ENCODE measurements at regions not wholly inside any gene's neighbourhood (a gene's known extent, or its start where the extent isn't known, plus 50 kb on each side); places are given as distances from the start of the nearest gene placed in this dataset.
"Not testable (repeated sequence)": the region's sequence is repeated elsewhere in the genome, so short reads cannot be mapped to it uniquely, and the experiment has no call there.

GRCh38 chr12:114616081-114616480 is 67.9 kb downstream of the TBX3 start:
- no peak for FAIRE-seq
- no peak for DNase-seq (ENCODE audit: low spot score)

- no peak for FAIRE-seq
- no peak for DNase-seq (ENCODE audit: low spot score)
These were observed 69.9 kb downstream of the TBX3 start for GRCh38 chr12:114614040-114614439.

GRCh38 chr12:114612062-114612461 is 71.9 kb downstream of the TBX3 start:
- FAIRE-seq (no peak), DNase-seq (ENCODE audit: low spot score) (no peak)

- no peak for FAIRE-seq
- no peak for DNase-seq (ENCODE audit: low spot score)
These were observed 72.6 kb downstream of the TBX3 start for GRCh38 chr12:114611145-114612018.

- DNase-seq (ENCODE audit: low spot score) = no peak
- FAIRE-seq = no peak
These were observed 75.5 kb downstream of the TBX3 start for GRCh38 chr12:114608509-114608908.

- DNase-seq (ENCODE audit: low spot score) (no peak), FAIRE-seq (no peak)
These were observed 78.1 kb downstream of the TBX3 start for GRCh38 chr12:114605918-114606317.

GRCh38 chr12:114604606-114605005 is 79.4 kb downstream of the TBX3 start:
- DNase-seq (ENCODE audit: low spot score) = no peak
- FAIRE-seq = no peak

- FAIRE-seq; DNase-seq (ENCODE audit: low spot score): not testable (repeated sequence)
These were observed 83.4 kb downstream of the TBX3 start for GRCh38 chr12:114600584-114600983.

GRCh38 chr12:114598111-114598510 is 85.9 kb downstream of the TBX3 start:
- FAIRE-seq (no peak), DNase-seq (ENCODE audit: low spot score) (no peak)

- FAIRE-seq (no peak), DNase-seq (ENCODE audit: low spot score) (no peak)
These were observed 91.0 kb downstream of the TBX3 start for GRCh38 chr12:114592946-114593345.

- DNase-seq (ENCODE audit: low spot score) (no peak), FAIRE-seq (no peak)
These were observed 95.9 kb downstream of the TBX3 start for GRCh38 chr12:114588061-114588460.

- FAIRE-seq (no peak), DNase-seq (ENCODE audit: low spot score) (no peak)
These were observed 103.7 kb downstream of the TBX3 start for GRCh38 chr12:114580306-114580705.

GRCh38 chr12:114579389-114579788 is 104.6 kb downstream of the TBX3 start:
- DNase-seq (ENCODE audit: low spot score) (no peak), FAIRE-seq (no peak)

GRCh38 chr12:114562654-114563053 is 121.3 kb downstream of the TBX3 start:
- FAIRE-seq (no peak), DNase-seq (ENCODE audit: low spot score) (no peak)

- no peak for DNase-seq (ENCODE audit: low spot score)
- no peak for FAIRE-seq
These were observed 128.5 kb downstream of the TBX3 start for GRCh38 chr12:114555451-114555850.

- no peak for DNase-seq (ENCODE audit: low spot score)
- FAIRE-seq = no peak
These were observed 136.3 kb downstream of the TBX3 start for GRCh38 chr12:114547636-114548035.

GRCh38 chr12:114530417-114530816 is 124.5 kb upstream of the TBX5 start:
- no peak for FAIRE-seq
- no peak for DNase-seq (ENCODE audit: low spot score)

- no peak for FAIRE-seq
- DNase-seq (ENCODE audit: low spot score) = no peak
These were observed 124.0 kb upstream of the TBX5 start for GRCh38 chr12:114529966-114530365.

- DNase-seq (ENCODE audit: low spot score) (no peak), FAIRE-seq (no peak)
These were observed 122.8 kb upstream of the TBX5 start for GRCh38 chr12:114528766-114529165.

GRCh38 chr12:114521160-114521559 is 115.2 kb upstream of the TBX5 start:
- not testable (repeated sequence) for FAIRE-seq; DNase-seq (ENCODE audit: low spot score)

GRCh38 chr12:114512351-114512750 is 106.4 kb upstream of the TBX5 start:
- no peak for FAIRE-seq
- no peak for DNase-seq (ENCODE audit: low spot score)

- peak; percentile 13 for FAIRE-seq
These were observed 102.7 kb upstream of the TBX5 start for GRCh38 chr12:114508529-114509129.

GRCh38 chr12:114506651-114507050 is 100.7 kb upstream of the TBX5 start:
- DNase-seq (ENCODE audit: low spot score) (no peak), FAIRE-seq (no peak)

More at GRCh38 chr12:114508529-114509129, 102.7 kb upstream of the TBX5 start:
- peak; percentile 75 for DNase-seq (ENCODE audit: low spot score)
